C4-2B (cell line): ENCODE measurements at regions not wholly inside any gene's neighbourhood (a gene's known extent, or its start where the extent isn't known, plus 50 kb on each side); places are given as distances from the start of the nearest gene placed in this dataset.

Experiments used
- H3K27ac ChIP-seq: fragments of 450-650 bp; 2 replicates; pipeline ENCODE4 v1.5.1; 2017
- ZFX ChIP-seq: fragments of 450-650 bp; IDR thresholded peaks from 2 replicates; pipeline ENCODE4 v1.6.1; 2017
- TF ChIP-seq, protein P1 (sequence below): fragments of 450-650 bp; conservative IDR thresholded peaks from 2 replicates; pipeline ENCODE4 v1.5.1; 2017; ENCODE audit warnings: mild to moderate bottlenecking

GRCh38 chr22:48829908-48830307 is 997.8 kb downstream of the BRD1 start:
- no peak overlapping the region for H3K27ac ChIP-seq
- TF ChIP-seq, protein P1, sequence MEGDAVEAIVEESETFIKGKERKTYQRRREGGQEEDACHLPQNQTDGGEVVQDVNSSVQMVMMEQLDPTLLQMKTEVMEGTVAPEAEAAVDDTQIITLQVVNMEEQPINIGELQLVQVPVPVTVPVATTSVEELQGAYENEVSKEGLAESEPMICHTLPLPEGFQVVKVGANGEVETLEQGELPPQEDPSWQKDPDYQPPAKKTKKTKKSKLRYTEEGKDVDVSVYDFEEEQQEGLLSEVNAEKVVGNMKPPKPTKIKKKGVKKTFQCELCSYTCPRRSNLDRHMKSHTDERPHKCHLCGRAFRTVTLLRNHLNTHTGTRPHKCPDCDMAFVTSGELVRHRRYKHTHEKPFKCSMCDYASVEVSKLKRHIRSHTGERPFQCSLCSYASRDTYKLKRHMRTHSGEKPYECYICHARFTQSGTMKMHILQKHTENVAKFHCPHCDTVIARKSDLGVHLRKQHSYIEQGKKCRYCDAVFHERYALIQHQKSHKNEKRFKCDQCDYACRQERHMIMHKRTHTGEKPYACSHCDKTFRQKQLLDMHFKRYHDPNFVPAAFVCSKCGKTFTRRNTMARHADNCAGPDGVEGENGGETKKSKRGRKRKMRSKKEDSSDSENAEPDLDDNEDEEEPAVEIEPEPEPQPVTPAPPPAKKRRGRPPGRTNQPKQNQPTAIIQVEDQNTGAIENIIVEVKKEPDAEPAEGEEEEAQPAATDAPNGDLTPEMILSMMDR, result no peak
- no peak for TF ChIP-seq ZFX

DNA sequence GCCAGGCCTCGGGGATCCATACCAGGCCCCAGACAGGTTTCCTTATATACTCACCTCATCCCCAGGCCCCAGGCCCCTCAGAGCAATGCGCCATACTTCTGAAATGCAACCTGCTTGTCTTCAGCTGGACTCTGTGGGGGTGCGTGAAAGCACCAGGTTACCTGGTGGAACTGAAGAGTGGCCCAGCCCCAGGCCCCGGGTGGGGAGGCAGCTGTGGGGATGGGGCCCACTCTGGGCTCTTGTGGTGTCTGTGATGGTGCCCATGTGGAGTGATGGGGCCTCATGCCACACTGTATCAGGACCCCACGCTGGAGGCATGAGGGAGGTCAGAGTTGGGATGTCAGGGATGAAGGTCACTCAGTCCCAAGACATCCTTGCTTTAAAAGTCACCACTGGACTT is 999.0 kb downstream of the BRD1 start:
- TF ChIP-seq, protein P1, result no peak
- no peak for TF ChIP-seq ZFX
- no peak overlapping the region for H3K27ac ChIP-seq

DNA sequence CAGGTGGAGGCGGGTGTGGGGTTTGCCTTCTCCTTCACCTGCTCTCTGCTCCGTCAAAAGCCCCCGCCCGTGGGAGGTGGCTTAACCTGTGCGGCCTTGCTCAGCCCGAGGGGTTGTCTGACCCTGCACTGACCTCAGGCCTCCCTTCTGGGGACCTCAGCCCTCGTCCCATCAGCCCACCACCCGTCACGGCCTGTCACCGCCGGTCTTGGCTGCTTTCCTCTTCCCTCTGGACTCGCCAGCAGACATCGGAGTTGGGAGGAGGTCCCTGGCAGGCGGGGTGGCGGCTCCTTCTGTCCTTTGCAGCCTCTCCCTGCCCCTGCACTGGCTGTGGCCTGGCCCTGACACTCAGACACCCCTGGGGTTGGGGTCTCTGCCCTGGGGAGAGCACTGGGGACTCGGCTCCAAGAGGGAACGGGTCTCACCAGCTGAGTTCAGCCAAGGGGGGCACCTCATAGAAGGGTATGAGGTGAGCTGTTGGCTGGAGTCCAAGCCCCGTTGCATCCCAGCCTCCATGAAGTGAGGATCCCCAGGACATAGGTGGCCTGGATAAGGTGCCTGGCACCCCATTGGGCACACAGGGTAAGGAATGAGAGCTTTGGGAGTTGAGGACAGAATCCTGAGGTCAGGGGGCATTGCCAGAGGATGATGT is 999.6 kb downstream of the BRD1 start:
- TF ChIP-seq, protein P1, result no peak
- TF ChIP-seq ZFX, result no peak
- H3K27ac ChIP-seq, result no peak overlapping the region

- TF ChIP-seq, protein P1, result no peak
- no peak for TF ChIP-seq ZFX
- H3K27ac ChIP-seq, result no peak overlapping the region
Measured at GRCh38 chr22:48827268-48827846, 1000.3 kb downstream of the BRD1 start.

DNA sequence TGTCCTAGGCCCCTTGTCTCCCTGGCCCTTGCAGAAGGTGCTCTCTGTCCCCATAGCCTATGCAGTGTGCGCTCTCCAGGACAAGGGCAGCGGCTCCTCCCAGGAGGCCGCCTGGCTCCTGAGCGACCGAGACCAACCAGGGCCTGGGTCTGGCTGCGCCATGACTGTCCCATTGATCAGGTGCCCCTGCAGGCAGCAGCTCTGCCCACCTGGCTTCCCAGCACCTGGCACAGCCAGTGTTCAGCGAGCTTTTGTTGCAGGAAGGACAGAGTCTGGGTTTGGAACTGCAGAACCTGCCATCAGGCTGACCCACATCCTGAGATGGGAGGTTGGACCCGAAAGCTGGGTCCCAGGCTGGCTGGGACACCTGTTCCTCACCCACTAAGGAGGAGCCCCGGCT is 1001.1 kb downstream of the BRD1 start:
- TF ChIP-seq, protein P1, result no peak
- TF ChIP-seq ZFX, result no peak
- H3K27ac ChIP-seq, result no peak overlapping the region

DNA sequence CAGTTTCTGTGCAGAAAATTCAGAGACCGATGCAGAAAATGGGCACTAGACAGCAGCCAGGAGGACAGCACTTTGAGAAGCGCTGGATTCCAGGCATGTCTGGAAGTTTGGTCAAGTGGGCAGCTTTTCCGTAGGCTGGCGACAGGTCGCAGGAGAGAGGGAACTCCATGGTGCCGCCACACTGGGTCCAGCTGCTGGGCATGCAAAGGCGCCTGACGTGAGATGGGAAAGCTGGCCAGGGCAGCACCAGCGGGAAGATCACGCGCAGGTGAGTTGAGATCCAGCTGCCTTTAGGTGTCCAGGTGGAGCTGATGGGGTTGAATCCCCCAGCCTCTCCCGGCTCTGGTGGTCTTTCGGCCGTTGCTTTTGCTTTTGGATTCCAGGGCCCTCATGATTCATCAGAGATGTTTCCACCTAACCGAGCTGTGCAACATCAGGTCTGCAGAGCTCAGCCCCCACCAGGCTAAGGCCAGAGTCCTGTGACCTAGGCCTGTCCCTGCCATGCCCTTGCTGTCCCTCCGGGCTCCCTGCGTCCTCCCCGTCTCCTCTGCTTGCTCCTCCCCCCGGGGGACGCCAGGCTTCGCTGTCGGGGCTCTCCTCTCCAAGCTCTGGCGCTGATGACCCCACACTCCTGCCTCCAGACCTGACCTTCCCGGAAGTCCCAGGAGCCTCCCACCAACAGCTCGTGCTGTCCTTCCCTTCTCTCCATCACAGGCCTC is 1001.7 kb downstream of the BRD1 start:
- TF ChIP-seq, protein P1, result no peak
- TF ChIP-seq ZFX, result no peak
- H3K27ac ChIP-seq, result no peak overlapping the region
